Activated CD8-positive, alpha-beta T cell treated with anti-CD3 and anti-CD28 coated beads, Interleukin-2, amount 10 ng/mL, durations not matched to agents 7 days and 5 days (primary cell): ENCODE measurements at regions not wholly inside any gene's neighbourhood (a gene's known extent, or its start where the extent isn't known, plus 50 kb on each side); places are given as distances from the start of the nearest gene placed in this dataset.
"Not testable (repeated sequence)": the region's sequence is repeated elsewhere in the genome, so short reads cannot be mapped to it uniquely, and the experiment has no call there.

ENCODE experiments used
- ATAC-seq: fragments of 150-1000 bp; cut with Tn5 transposase; one replicate; pipeline ENCODE4 v1.10.0; 2021; ENCODE audit warnings: moderate library complexity
- CTCF ChIA-PET: fragments of 350-600 bp; sonication (Branson Sonifier 250); formaldehyde crosslinking; loops from one replicate; lab custom pipeline; 2021; ENCODE audit warnings: antibody characterized with exemption; lab: Charles Lee
- POLR2A ChIA-PET: fragments of 350-600 bp; sonication (Branson Sonifier 250); formaldehyde crosslinking; loops from one replicate; lab custom pipeline; 2021; ENCODE audit warnings: antibody characterized with exemption; lab: Charles Lee
- DNase-seq: peaks from one replicate; pipeline ENCODE4 v3.0.0-alpha.2; 2020
- H3K27ac Mint-ChIP-seq: one replicate; pipeline ENCODE4 v1.8.0; 2021; ENCODE audit warnings: mild to moderate bottlenecking, mixed read lengths
- H3K27me3 Mint-ChIP-seq: one replicate; pipeline ENCODE4 v1.8.0; 2021; ENCODE audit warnings: low read depth, mixed read lengths
- H3K36me3 Mint-ChIP-seq: one replicate; pipeline ENCODE4 v1.8.0; 2021; ENCODE audit warnings: low read depth, mixed read lengths
- H3K4me1 Mint-ChIP-seq: one replicate; pipeline ENCODE4 v1.8.0; 2021; ENCODE audit warnings: low read depth, mixed read lengths
- H3K4me3 Mint-ChIP-seq: one replicate; pipeline ENCODE4 v1.8.0; 2021; ENCODE audit warnings: mild to moderate bottlenecking, mixed read lengths
- H3K9me3 Mint-ChIP-seq: one replicate; pipeline ENCODE4 v1.8.0; 2022; ENCODE audit warnings: mixed read lengths; ENCODE audit not compliant: insufficient read depth

GRCh38 chr1:53399370-53400133, 59.6 kb upstream of the DMRTB1 start:
- H3K27me3 Mint-ChIP-seq: peaks cover 11% of the 10 kb centered on the region
- H3K36me3 Mint-ChIP-seq, DNase-seq, H3K4me1 Mint-ChIP-seq, H3K9me3 Mint-ChIP-seq, H3K4me3 Mint-ChIP-seq, ATAC-seq, H3K27ac Mint-ChIP-seq, POLR2A ChIA-PET: not testable (repeated sequence)
- CTCF ChIA-PET: interaction anchor here (0.8 to 2.6 kb wide), 2 partner anchors 74 to 121 kb away, joined by 3 to 9 read pairs; no protein-coding TSS in a partner anchor

- no peaks in the 10 kb centered on the region for H3K4me1 Mint-ChIP-seq
- H3K36me3 Mint-ChIP-seq: no peaks in the 10 kb centered on the region
- no peak overlapping the region for H3K27ac Mint-ChIP-seq
- H3K9me3 Mint-ChIP-seq: no peaks in the 10 kb centered on the region
- CTCF ChIA-PET: interaction anchor here (0.8 kb wide), 2 partner anchors 8 to 72 kb away, joined by 3 to 5 read pairs; no protein-coding TSS in a partner anchor
- POLR2A ChIA-PET: no interaction called here
- DNase-seq: no peak
- H3K27me3 Mint-ChIP-seq: peaks cover 11% of the 10 kb centered on the region
- H3K4me3 Mint-ChIP-seq: no peak overlapping the region
- no peak for ATAC-seq
Observed at GRCh38 chr1:53400761-53401674, 58.2 kb upstream of the DMRTB1 start.

GRCh38 chr1:53401813-53402745, 57.1 kb upstream of the DMRTB1 start:
- Mint-ChIP-seq H3K9me3 (no peaks in the 10 kb centered on the region), H3K27me3 (peaks cover 11% of the 10 kb centered on the region), H3K27ac (no peak overlapping the region), H3K4me1 (no peaks in the 10 kb centered on the region), H3K36me3 (no peaks in the 10 kb centered on the region), H3K4me3 (no peak overlapping the region)
- ChIA-PET POLR2A (no interaction called here), CTCF (interaction anchor here (0.8 to 4.3 kb wide), 3 partner anchors 8 to 124 kb away, joined by 5 to 40 read pairs (median 18); no protein-coding TSS in a partner anchor)
- no peak for DNase-seq
- ATAC-seq: no peak

- POLR2A ChIA-PET: interaction anchor here (1.3 kb wide), 1 partner anchor 10 kb away, joined by 8 read pairs; no protein-coding TSS in a partner anchor
- no peak overlapping the region for H3K27ac Mint-ChIP-seq
- no peaks in the 10 kb centered on the region for H3K36me3 Mint-ChIP-seq
- H3K4me3 Mint-ChIP-seq: no peak overlapping the region
- no peaks in the 10 kb centered on the region for H3K4me1 Mint-ChIP-seq
- ATAC-seq (no peak), DNase-seq (no peak)
- H3K27me3 Mint-ChIP-seq: peaks cover 11% of the 10 kb centered on the region
- H3K9me3 Mint-ChIP-seq: no peaks in the 10 kb centered on the region
- CTCF ChIA-PET: interaction anchor here (1.2 to 4.3 kb wide), 4 partner anchors 7 to 125 kb away, joined by 3 to 40 read pairs (median 12); no protein-coding TSS in a partner anchor
Observed at GRCh38 chr1:53402891-53403655, 56.1 kb upstream of the DMRTB1 start.

GRCh38 chr1:53405737-53406136, 53.5 kb upstream of the DMRTB1 start:
- no peaks in the 10 kb centered on the region for H3K9me3 Mint-ChIP-seq
- peaks cover 12% of the 10 kb centered on the region for H3K4me1 Mint-ChIP-seq
- no peak overlapping the region for H3K27ac Mint-ChIP-seq
- DNase-seq: no peak
- no peak for ATAC-seq
- H3K4me3 Mint-ChIP-seq: no peak overlapping the region
- no peaks in the 10 kb centered on the region for H3K36me3 Mint-ChIP-seq
- ChIA-PET CTCF (interaction anchor here (1.0 to 4.3 kb wide), 3 partner anchors 10 to 127 kb away, joined by 4 to 40 read pairs (median 5); no protein-coding TSS in a partner anchor), POLR2A (no interaction called here)
- H3K27me3 Mint-ChIP-seq: peaks cover 11% of the 10 kb centered on the region

- CTCF ChIA-PET: interaction anchor here (1.0 to 4.3 kb wide), 2 partner anchors 13 to 128 kb away, joined by 4 to 40 read pairs; no protein-coding TSS in a partner anchor
- POLR2A ChIA-PET: no interaction called here
- H3K9me3 Mint-ChIP-seq: no peaks in the 10 kb centered on the region
- DNase-seq: no peak
- peaks cover 5% of the 10 kb centered on the region for H3K27me3 Mint-ChIP-seq
- no peak overlapping the region for H3K27ac Mint-ChIP-seq
- no peak for ATAC-seq
- H3K4me3 Mint-ChIP-seq: no peak overlapping the region
- H3K4me1 Mint-ChIP-seq: peaks cover 18% of the 10 kb centered on the region
- no peaks in the 10 kb centered on the region for H3K36me3 Mint-ChIP-seq
Observed at GRCh38 chr1:53406551-53407235, 52.5 kb upstream of the DMRTB1 start.

GRCh38 chr1:53408013-53408754, 51.0 kb upstream of the DMRTB1 start:
- no peak for ATAC-seq
- H3K27ac Mint-ChIP-seq: peak overlapping the region; percentile 32
- no peak for DNase-seq

GRCh38 chr1:53408755-53409129, 50.5 kb upstream of the DMRTB1 start:
- no peak overlapping the region for H3K27ac Mint-ChIP-seq
- no peaks in the 10 kb centered on the region for H3K36me3 Mint-ChIP-seq
- ATAC-seq (no peak), DNase-seq (no peak)
- H3K9me3 Mint-ChIP-seq: no peaks in the 10 kb centered on the region
- POLR2A ChIA-PET: interaction anchor here (0.5 to 0.8 kb wide), 3 partner anchors 14 to 277 kb away, joined by 3 to 4 read pairs (median 3); no protein-coding TSS in a partner anchor
- no peak overlapping the region for H3K4me3 Mint-ChIP-seq
- peaks cover 38% of the 10 kb centered on the region for H3K4me1 Mint-ChIP-seq
- H3K27me3 Mint-ChIP-seq: peaks cover 5% of the 10 kb centered on the region
- CTCF ChIA-PET: interaction anchor here (4.4 kb wide), 1 partner anchor 15 kb away, joined by 13 read pairs; no protein-coding TSS in a partner anchor

More at GRCh38 chr1:53408013-53408754, 51.0 kb upstream of the DMRTB1 start:
- Mint-ChIP-seq H3K36me3 (no peaks in the 10 kb centered on the region), H3K4me3 (no peak overlapping the region), H3K27me3 (peaks cover 5% of the 10 kb centered on the region), H3K4me1 (peaks cover 33% of the 10 kb centered on the region), H3K9me3 (no peaks in the 10 kb centered on the region)
- ChIA-PET CTCF (interaction anchor here (4.4 kb wide), 1 partner anchor 15 kb away, joined by 13 read pairs; no protein-coding TSS in a partner anchor), POLR2A (interaction anchor here (0.6 to 0.8 kb wide), 2 partner anchors 15 to 278 kb away, joined by 3 to 4 read pairs; no protein-coding TSS in a partner anchor)

GRCh38 chr1:53409233-53409632, 50.0 kb upstream of the DMRTB1 start:
- ChIA-PET CTCF (interaction anchor here (4.4 kb wide), 1 partner anchor 16 kb away, joined by 13 read pairs; no protein-coding TSS in a partner anchor), POLR2A (interaction anchor here (0.5 to 1.3 kb wide), 2 partner anchors 12 to 176 kb away, joined by 3 to 4 read pairs; no protein-coding TSS in a partner anchor)
- no peaks in the 10 kb centered on the region for H3K36me3 Mint-ChIP-seq
- H3K4me3 Mint-ChIP-seq: no peak overlapping the region
- peaks cover 43% of the 10 kb centered on the region for H3K4me1 Mint-ChIP-seq
- H3K27me3 Mint-ChIP-seq: peaks cover 3% of the 10 kb centered on the region
- no peak for ATAC-seq
- no peaks in the 10 kb centered on the region for H3K9me3 Mint-ChIP-seq
- no peak for DNase-seq
- peak overlapping the region; percentile 68 for H3K27ac Mint-ChIP-seq
